ENCODE measurements at regions not wholly inside any gene's neighbourhood (a gene's known extent, or its start where the extent isn't known, plus 50 kb on each side); places are given as distances from the start of the nearest gene placed in this dataset.

DNA sequence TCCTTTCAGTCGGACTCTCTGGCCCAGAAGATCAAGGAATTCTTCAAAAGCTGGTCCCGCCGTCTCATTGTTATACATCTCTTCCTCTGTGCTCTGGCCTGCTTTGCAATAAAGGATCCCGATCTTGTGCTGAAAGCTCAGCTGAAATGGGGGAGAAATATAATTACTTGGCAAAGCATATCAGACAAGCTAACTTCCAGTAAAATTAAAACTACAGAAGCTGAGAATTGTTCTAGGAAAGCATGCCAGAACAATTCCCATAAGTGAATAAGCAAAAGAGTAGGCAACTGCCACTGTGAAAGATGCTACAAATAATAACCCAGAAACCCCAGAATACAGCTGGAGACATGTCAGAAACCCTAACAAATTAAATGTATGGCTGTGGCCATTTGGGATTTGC, 146.1 kb downstream of the SIPA1L2 start:
- no peaks in the 10 kb centered on the region for H3K9me1 ChIP-seq (ENCODE audit: control insufficient read depth, extremely low read depth, insufficient read depth, low read length)
- H3K9me3 ChIP-seq (ENCODE audit: control insufficient read depth, low read depth, low read length): no peaks in the 10 kb centered on the region
- dilution Hi-C loops (cut with MboI; ENCODE audit: extremely low pct_ligation_motif_present, low sequenced_read_pairs): no loop called here
- H3K9ac ChIP-seq (ENCODE audit: control insufficient read depth, extremely low read depth, insufficient read depth, low read length): no peak overlapping the region
- no peak overlapping the region for H3K4me2 ChIP-seq (ENCODE audit: control insufficient read depth, extremely low read depth, insufficient read depth, low read depth, low read length)
- H3K36me3 ChIP-seq (ENCODE audit: control insufficient read depth in 2 of 2, extremely low read depth in 1 of 2, insufficient read depth in 2 of 2, low read length in 2 of 2): no peaks in the 10 kb centered on the region
- no peaks in the 10 kb centered on the region for H4K20me1 ChIP-seq (ENCODE audit: control insufficient read depth, extremely low read depth, insufficient read depth, low read length)
- DNase-seq (ENCODE audit: low read depth, low spot score): no peak
- no peak overlapping the region for H3K27ac ChIP-seq (ENCODE audit: control insufficient read depth, insufficient read depth, low read length)
- H3K27me3 ChIP-seq (ENCODE audit: control insufficient read depth, extremely low read depth, insufficient read depth, low read length): no peaks in the 10 kb centered on the region
- no peak for TF ChIP-seq EZH2 (IDR thresholded peaks at IDR 0.05; ENCODE audit: low read length)
- TF ChIP-seq CTCF (optimal IDR thresholded peaks at IDR 0.05 in 1 of 3, IDR thresholded peaks at IDR 0.05 in 1 of 3, conservative IDR thresholded peaks at IDR 0.05 in 1 of 3; ENCODE audit: extremely low read depth in 1 of 3, insufficient read depth in 2 of 3, low read length in 3 of 3): no peak
- no peaks in the 10 kb centered on the region for H3K79me2 ChIP-seq (ENCODE audit: control insufficient read depth, insufficient read depth, low read length)
- H2AFZ ChIP-seq (ENCODE audit: control insufficient read depth, low read length): no peak overlapping the region
- H3K4me1 ChIP-seq (ENCODE audit: control insufficient read depth, extremely low read depth, insufficient read depth, low read length): peaks cover 5% of the 10 kb centered on the region
- FAIRE-seq: no peak
- no peak overlapping the region for H3K4me3 ChIP-seq (ENCODE audit: control insufficient read depth in 2 of 3, extremely low read depth in 1 of 3, insufficient read depth in 2 of 3, low read depth in 1 of 3, low read length in 3 of 3)

DNA sequence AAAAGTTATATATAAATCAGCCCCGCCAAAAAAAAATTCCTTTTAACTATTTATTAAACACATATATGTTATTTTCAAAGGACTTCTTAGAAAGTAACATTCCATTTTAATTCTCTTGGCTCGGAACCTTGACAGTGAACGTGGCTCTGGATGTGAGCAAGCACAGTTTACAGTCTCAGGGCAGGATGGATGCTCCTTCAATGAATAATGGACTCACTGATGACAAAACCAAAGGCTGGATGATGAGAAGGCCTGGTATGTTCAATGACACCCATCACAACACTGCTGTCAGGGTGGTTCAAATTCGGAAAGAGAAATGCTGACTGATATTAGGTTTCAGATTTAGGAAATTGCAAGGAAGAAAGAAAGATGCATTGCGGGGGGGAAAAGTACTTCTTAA, 148.8 kb downstream of the SIPA1L2 start:
- no peak overlapping the region for H3K27ac ChIP-seq (ENCODE audit: control insufficient read depth, insufficient read depth, low read length)
- DNase-seq (ENCODE audit: low read depth, low spot score) (no peak), FAIRE-seq (no peak)
- no peak overlapping the region for H3K9ac ChIP-seq (ENCODE audit: control insufficient read depth, extremely low read depth, insufficient read depth, low read length)
- dilution Hi-C loops (cut with MboI; ENCODE audit: extremely low pct_ligation_motif_present, low sequenced_read_pairs): no loop called here
- no peaks in the 10 kb centered on the region for H3K36me3 ChIP-seq (ENCODE audit: control insufficient read depth in 2 of 2, extremely low read depth in 1 of 2, insufficient read depth in 2 of 2, low read length in 2 of 2)
- H3K4me3 ChIP-seq (ENCODE audit: control insufficient read depth in 2 of 3, extremely low read depth in 1 of 3, insufficient read depth in 2 of 3, low read depth in 1 of 3, low read length in 3 of 3): no peak overlapping the region
- H3K79me2 ChIP-seq (ENCODE audit: control insufficient read depth, insufficient read depth, low read length): no peaks in the 10 kb centered on the region
- H4K20me1 ChIP-seq (ENCODE audit: control insufficient read depth, extremely low read depth, insufficient read depth, low read length): no peaks in the 10 kb centered on the region
- no peak overlapping the region for H3K4me2 ChIP-seq (ENCODE audit: control insufficient read depth, extremely low read depth, insufficient read depth, low read depth, low read length)
- no peaks in the 10 kb centered on the region for H3K9me1 ChIP-seq (ENCODE audit: control insufficient read depth, extremely low read depth, insufficient read depth, low read length)
- H3K4me1 ChIP-seq (ENCODE audit: control insufficient read depth, extremely low read depth, insufficient read depth, low read length): peaks cover 2% of the 10 kb centered on the region
- TF ChIP-seq EZH2 (IDR thresholded peaks at IDR 0.05; ENCODE audit: low read length) (no peak), CTCF (optimal IDR thresholded peaks at IDR 0.05 in 1 of 3, IDR thresholded peaks at IDR 0.05 in 1 of 3, conservative IDR thresholded peaks at IDR 0.05 in 1 of 3; ENCODE audit: extremely low read depth in 1 of 3, insufficient read depth in 2 of 3, low read length in 3 of 3) (no peak)
- H3K9me3 ChIP-seq (ENCODE audit: control insufficient read depth, low read depth, low read length): no peaks in the 10 kb centered on the region
- H3K27me3 ChIP-seq (ENCODE audit: control insufficient read depth, extremely low read depth, insufficient read depth, low read length): no peaks in the 10 kb centered on the region
- no peak overlapping the region for H2AFZ ChIP-seq (ENCODE audit: control insufficient read depth, low read length)

All from keratinocyte (primary cell).